Glutamatergic neuron (in vitro differentiated cells): ENCODE measurements at regions not wholly inside any gene's neighbourhood (a gene's known extent, or its start where the extent isn't known, plus 50 kb on each side); places are given as distances from the start of the nearest gene placed in this dataset.

Source experiments
- DNase-seq: peaks from one replicate; pipeline ENCODE4 v3.0.0; 2022
- H3K27ac Mint-ChIP-seq: one replicate; pipeline ENCODE4 v1.8.0; 2020; ENCODE audit warnings: mild to moderate bottlenecking, mixed read lengths, inconsistent platforms; ENCODE audit not compliant: unreplicated experiment
- H3K27me3 Mint-ChIP-seq: one replicate; pipeline ENCODE4 v1.8.0; 2020; ENCODE audit warnings: mild to moderate bottlenecking, moderate library complexity, mixed read lengths, inconsistent platforms; ENCODE audit not compliant: unreplicated experiment
- H3K36me3 Mint-ChIP-seq: one replicate; pipeline ENCODE4 v1.8.0; 2020; ENCODE audit warnings: mild to moderate bottlenecking, mixed read lengths, inconsistent platforms; ENCODE audit not compliant: unreplicated experiment
- H3K4me1 Mint-ChIP-seq: one replicate; pipeline ENCODE4 v1.8.0; 2020; ENCODE audit warnings: mild to moderate bottlenecking, low read depth, mixed read lengths, inconsistent platforms; ENCODE audit not compliant: unreplicated experiment
- H3K4me3 Mint-ChIP-seq: one replicate; pipeline ENCODE4 v1.8.0; 2020; ENCODE audit warnings: mild to moderate bottlenecking, mixed read lengths, inconsistent platforms; ENCODE audit not compliant: unreplicated experiment
- H3K9me3 Mint-ChIP-seq: one replicate; pipeline ENCODE4 v1.8.0; 2020; ENCODE audit warnings: mild to moderate bottlenecking, moderate library complexity, mixed read lengths, inconsistent platforms; ENCODE audit not compliant: unreplicated experiment
- TF ChIP-seq, protein P1 (sequence below): fragments of 200-600 bp; sonication (generic); IDR thresholded peaks from one replicate; pipeline ENCODE4 v1.5.0; 2021; ENCODE audit not compliant: partially characterized antibody, unreplicated experiment

DNA sequence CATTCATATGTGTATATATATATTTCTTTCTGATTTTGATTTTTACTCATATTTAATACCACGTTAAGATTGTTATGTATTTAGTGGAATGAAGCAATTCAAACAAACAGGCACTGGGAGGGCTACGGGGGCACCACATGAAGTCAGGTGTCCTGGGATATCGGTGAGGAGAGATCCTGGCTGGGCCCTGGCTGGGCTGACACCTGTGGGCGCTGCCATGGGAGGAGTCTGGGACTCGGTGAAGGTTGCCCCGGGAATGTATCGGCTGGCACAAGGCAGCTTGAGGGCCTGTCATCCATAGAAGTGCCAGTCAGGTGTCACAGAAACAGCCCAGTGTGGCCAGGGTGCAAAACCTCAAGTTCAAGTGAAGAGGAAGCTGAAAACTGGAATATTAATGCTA, 766.9 kb upstream of the ARPP21 start:
- no peaks in the 10 kb centered on the region for H3K9me3 Mint-ChIP-seq
- no peak overlapping the region for H3K27ac Mint-ChIP-seq
- no peaks in the 10 kb centered on the region for H3K36me3 Mint-ChIP-seq
- H3K4me1 Mint-ChIP-seq, result no peaks in the 10 kb centered on the region
- no peak overlapping the region for H3K4me3 Mint-ChIP-seq
- DNase-seq, result no peak
- no peaks in the 10 kb centered on the region for H3K27me3 Mint-ChIP-seq
- TF ChIP-seq, protein P1, sequence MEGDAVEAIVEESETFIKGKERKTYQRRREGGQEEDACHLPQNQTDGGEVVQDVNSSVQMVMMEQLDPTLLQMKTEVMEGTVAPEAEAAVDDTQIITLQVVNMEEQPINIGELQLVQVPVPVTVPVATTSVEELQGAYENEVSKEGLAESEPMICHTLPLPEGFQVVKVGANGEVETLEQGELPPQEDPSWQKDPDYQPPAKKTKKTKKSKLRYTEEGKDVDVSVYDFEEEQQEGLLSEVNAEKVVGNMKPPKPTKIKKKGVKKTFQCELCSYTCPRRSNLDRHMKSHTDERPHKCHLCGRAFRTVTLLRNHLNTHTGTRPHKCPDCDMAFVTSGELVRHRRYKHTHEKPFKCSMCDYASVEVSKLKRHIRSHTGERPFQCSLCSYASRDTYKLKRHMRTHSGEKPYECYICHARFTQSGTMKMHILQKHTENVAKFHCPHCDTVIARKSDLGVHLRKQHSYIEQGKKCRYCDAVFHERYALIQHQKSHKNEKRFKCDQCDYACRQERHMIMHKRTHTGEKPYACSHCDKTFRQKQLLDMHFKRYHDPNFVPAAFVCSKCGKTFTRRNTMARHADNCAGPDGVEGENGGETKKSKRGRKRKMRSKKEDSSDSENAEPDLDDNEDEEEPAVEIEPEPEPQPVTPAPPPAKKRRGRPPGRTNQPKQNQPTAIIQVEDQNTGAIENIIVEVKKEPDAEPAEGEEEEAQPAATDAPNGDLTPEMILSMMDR, result no peak

DNA sequence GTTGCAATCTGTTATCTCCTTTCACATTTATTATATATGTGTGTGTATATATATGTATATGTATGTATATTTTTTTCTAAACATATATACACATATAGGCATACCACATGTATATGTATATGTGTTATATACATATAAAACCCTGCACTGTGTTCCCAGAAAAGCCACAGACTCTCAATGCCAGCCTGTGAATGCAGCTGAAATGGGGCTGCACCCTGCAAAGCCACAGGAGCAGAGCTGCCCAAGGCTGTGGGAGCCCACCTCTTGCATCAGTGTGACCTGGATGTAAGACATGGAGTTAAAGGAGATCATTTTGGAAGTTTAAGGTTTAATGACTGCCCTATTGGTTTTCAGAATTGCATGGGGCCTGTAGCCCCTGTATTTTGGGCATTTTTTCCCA, 762.3 kb upstream of the ARPP21 start:
- peaks cover 7% of the 10 kb centered on the region for H3K4me1 Mint-ChIP-seq
- H3K27me3 Mint-ChIP-seq, result peaks cover 1% of the 10 kb centered on the region
- DNase-seq, result no peak
- no peak overlapping the region for H3K4me3 Mint-ChIP-seq
- H3K36me3 Mint-ChIP-seq, result no peaks in the 10 kb centered on the region
- H3K9me3 Mint-ChIP-seq, result no peaks in the 10 kb centered on the region
- TF ChIP-seq, protein P1, result no peak
- H3K27ac Mint-ChIP-seq, result no peak overlapping the region

DNA sequence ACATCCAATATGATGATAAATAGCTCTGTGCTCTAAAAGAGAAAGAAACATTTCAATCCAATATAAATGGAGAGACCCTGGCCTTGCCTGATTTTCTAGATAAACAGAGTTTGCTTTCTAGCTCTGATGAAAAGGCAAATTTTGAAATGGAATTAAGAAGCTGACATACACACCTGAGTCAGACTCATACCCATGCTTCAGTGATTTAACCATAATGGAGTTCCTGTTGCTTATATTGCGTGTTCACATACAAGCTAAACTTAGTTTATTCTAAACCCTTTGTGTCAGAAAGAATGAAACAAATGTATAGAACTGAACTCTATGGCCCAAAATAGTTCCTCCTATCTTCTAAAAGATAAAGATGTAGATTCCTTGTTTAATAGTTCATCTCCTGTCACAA, 760.8 kb upstream of the ARPP21 start:
- Mint-ChIP-seq H3K36me3 (no peaks in the 10 kb centered on the region), H3K27me3 (peaks cover 1% of the 10 kb centered on the region), H3K4me1 (peaks cover 12% of the 10 kb centered on the region), H3K9me3 (no peaks in the 10 kb centered on the region), H3K4me3 (no peak overlapping the region), H3K27ac (no peak overlapping the region)
- DNase-seq, result no peak
- TF ChIP-seq, protein P1, result no peak

DNA sequence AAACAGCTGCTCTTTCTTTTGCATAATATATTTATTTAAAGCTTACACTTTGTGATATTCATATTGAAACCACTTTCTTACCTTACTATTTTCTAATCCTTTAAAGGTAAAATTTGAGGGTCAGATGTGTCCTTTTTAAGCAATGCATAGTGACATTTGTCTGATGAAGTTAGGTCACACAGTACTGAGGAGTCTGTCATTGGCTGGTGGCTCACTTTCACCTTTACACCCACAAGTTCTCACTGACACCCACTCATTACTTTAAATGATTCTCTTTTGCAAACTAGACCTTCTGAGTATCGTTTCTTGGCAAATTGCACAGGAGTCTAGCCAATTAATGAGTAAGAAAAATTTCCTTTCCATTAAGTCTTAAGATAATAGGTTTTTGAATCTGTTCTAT, 758.3 kb upstream of the ARPP21 start:
- H3K4me3 Mint-ChIP-seq, result no peak overlapping the region
- H3K27me3 Mint-ChIP-seq, result peaks cover 4% of the 10 kb centered on the region
- DNase-seq, result no peak
- no peaks in the 10 kb centered on the region for H3K36me3 Mint-ChIP-seq
- H3K4me1 Mint-ChIP-seq, result peaks cover 14% of the 10 kb centered on the region
- no peak overlapping the region for H3K27ac Mint-ChIP-seq
- TF ChIP-seq, protein P1, result no peak
- no peaks in the 10 kb centered on the region for H3K9me3 Mint-ChIP-seq

DNA sequence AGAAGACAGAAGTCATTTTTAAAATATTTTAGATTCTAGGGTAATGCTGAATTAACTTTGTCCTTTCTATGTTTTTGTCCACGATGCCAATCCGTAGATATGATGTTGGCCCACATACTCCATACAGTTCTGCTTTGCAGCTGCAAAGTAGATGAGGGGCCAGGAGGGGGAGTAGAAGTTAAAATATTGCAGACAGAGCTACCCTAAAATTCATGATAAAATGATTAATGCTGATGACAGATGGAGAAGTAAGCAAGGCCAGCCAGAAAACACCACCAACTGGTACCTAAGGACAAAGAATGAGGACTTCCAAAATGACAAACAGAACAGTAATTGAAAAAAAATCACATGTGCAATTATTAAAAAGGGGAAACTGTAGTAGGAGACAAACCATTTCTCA, 756.6 kb upstream of the ARPP21 start:
- Mint-ChIP-seq H3K9me3 (no peaks in the 10 kb centered on the region), H3K27ac (peak overlapping the region; percentile 3), H3K36me3 (no peaks in the 10 kb centered on the region), H3K27me3 (peaks cover 7% of the 10 kb centered on the region), H3K4me1 (peaks cover 15% of the 10 kb centered on the region), H3K4me3 (no peak overlapping the region)
- DNase-seq, result no peak
- TF ChIP-seq, protein P1, result peak; percentile 53
